Calu3 (cell line): ENCODE measurements at regions not wholly inside any gene's neighbourhood (a gene's known extent, or its start where the extent isn't known, plus 50 kb on each side); places are given as distances from the start of the nearest gene placed in this dataset.

Experiments used
- BruUV-seq: library from RNA; stranded (reverse); fragments of 400-500 nt; replicated peaks from 2 replicates; lab custom pipeline; 2021; lab: Mats Ljungman, UMichigan
- CTCF ChIA-PET: fragments of 300-600 bp; sonication (Branson Sonifier 250); formaldehyde crosslinking; loops from one replicate; lab custom pipeline; 2022; ENCODE audit warnings: antibody characterized with exemption; lab: Charles Lee
- DNase-seq: peaks from one replicate; pipeline ENCODE4 v3.0.0; 2022
- H3K27ac Mint-ChIP-seq: one replicate; pipeline ENCODE4 v1.8.0; 2022; ENCODE audit warnings: mixed read lengths; ENCODE audit not compliant: unreplicated experiment
- H3K27me3 Mint-ChIP-seq: one replicate; pipeline ENCODE4 v1.8.0; 2022; ENCODE audit warnings: mixed read lengths; ENCODE audit not compliant: unreplicated experiment
- H3K36me3 Mint-ChIP-seq: one replicate; pipeline ENCODE4 v1.8.0; 2022; ENCODE audit warnings: mild to moderate bottlenecking, moderate library complexity, mixed read lengths; ENCODE audit not compliant: insufficient read depth, unreplicated experiment
- H3K4me1 Mint-ChIP-seq: one replicate; pipeline ENCODE4 v1.8.0; 2022; ENCODE audit warnings: mild to moderate bottlenecking, low read depth, mixed read lengths; ENCODE audit not compliant: unreplicated experiment
- H3K4me3 Mint-ChIP-seq: one replicate; pipeline ENCODE4 v1.8.0; 2022; ENCODE audit warnings: mild to moderate bottlenecking, low read depth, moderate library complexity, mixed read lengths; ENCODE audit not compliant: unreplicated experiment
- H3K9me3 Mint-ChIP-seq: one replicate; pipeline ENCODE4 v1.8.0; 2022; ENCODE audit warnings: low read depth, mixed read lengths; ENCODE audit not compliant: unreplicated experiment
- intact Hi-C: fragments of 100-400 bp; cut with micrococcal nuclease; formaldehyde crosslinking; loops from one replicate; pipeline ENCODE4 v1.10.0; 2022; ENCODE audit not compliant: unreplicated experiment
- TF ChIP-seq, protein P1 (sequence below): fragments of 200-600 bp; IDR thresholded peaks from one replicate; pipeline ENCODE4 v1.8.0; 2022; ENCODE audit warnings: antibody characterized with exemption; ENCODE audit not compliant: unreplicated experiment

DNA sequence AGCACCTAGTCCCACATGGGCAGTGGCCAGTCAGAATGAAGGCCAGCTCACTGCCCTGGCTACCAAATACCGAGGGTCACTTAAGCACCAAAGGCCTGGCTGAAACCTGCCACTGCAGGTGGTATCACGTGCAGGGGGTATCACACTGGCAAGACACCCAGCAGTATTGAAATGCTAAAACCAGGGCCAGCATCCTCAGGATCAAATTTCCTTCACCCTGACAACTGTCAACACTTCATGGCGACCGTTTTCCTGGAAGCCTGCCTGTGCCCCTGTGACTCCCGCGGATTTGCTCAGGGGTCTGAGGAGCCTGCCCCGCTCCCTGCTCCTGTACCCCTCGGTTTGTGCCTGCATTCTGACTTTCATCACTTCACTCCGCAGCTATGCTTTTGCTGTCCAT is 151.1 kb downstream of the TTLL2 start:
- no TSS peak for BruUV-seq
- H3K36me3 Mint-ChIP-seq, result no peaks in the 10 kb centered on the region
- H3K4me1 Mint-ChIP-seq, result peaks cover 14% of the 10 kb centered on the region
- H3K27ac Mint-ChIP-seq, result no peak overlapping the region
- no peaks in the 10 kb centered on the region for H3K9me3 Mint-ChIP-seq
- intact Hi-C loops, result no loop called here
- H3K27me3 Mint-ChIP-seq, result peaks cover 75% of the 10 kb centered on the region
- CTCF ChIA-PET, result interaction anchor here (1.0 to 2.7 kb wide), 2 partner anchors 10 to 12 kb away, joined by 3 to 12 read pairs; no protein-coding TSS in a partner anchor
- DNase-seq, result no peak
- TF ChIP-seq, protein P1, sequence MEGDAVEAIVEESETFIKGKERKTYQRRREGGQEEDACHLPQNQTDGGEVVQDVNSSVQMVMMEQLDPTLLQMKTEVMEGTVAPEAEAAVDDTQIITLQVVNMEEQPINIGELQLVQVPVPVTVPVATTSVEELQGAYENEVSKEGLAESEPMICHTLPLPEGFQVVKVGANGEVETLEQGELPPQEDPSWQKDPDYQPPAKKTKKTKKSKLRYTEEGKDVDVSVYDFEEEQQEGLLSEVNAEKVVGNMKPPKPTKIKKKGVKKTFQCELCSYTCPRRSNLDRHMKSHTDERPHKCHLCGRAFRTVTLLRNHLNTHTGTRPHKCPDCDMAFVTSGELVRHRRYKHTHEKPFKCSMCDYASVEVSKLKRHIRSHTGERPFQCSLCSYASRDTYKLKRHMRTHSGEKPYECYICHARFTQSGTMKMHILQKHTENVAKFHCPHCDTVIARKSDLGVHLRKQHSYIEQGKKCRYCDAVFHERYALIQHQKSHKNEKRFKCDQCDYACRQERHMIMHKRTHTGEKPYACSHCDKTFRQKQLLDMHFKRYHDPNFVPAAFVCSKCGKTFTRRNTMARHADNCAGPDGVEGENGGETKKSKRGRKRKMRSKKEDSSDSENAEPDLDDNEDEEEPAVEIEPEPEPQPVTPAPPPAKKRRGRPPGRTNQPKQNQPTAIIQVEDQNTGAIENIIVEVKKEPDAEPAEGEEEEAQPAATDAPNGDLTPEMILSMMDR, result no peak
- no peak overlapping the region for H3K4me3 Mint-ChIP-seq

DNA sequence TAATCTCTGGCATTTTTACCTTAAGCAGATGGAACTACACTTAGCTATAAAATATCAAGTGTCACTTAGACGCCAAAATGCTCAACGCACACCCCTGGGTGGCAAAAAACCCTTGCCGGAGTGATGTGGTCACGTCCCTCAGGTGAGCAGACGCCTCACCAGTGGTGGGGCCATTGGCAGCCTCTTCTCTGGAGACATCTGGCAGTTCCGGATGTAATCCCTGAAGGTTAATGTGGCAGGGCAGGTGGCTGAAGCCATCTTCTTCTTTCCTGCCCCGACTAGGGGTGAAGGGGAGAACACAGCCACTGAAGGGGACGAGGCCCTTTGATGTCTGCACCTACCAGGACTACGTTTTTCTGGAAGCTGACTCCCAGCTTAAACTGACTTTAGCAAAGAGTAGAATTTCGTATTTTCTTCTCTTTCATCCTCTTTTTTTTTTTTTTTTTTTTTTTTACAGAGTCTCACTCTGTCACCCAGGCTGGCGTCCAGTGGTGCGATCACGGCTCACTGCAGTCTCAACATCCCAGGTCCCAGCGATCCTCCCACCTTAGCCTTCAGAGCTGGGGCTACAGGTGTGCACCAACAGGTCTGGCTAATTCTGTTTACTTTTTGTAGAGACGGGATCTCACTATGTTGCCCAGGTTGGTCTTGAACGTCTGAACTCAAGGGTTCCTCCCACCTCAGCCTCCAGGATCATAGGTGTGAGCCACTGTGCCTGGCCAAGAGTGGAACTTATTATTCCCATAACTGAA is 152.1 kb downstream of the TTLL2 start:
- no peaks in the 10 kb centered on the region for H3K36me3 Mint-ChIP-seq
- H3K27ac Mint-ChIP-seq, result no peak overlapping the region
- H3K4me1 Mint-ChIP-seq, result peaks cover 14% of the 10 kb centered on the region
- CTCF ChIA-PET, result interaction anchor here (0.6 to 2.7 kb wide), 2 partner anchors 9 to 423 kb away, joined by 3 to 12 read pairs; no protein-coding TSS in a partner anchor
- intact Hi-C loops, result no loop called here
- no peak for DNase-seq
- TF ChIP-seq, protein P1, result no peak
- no peak overlapping the region for H3K4me3 Mint-ChIP-seq
- no TSS peak for BruUV-seq
- H3K9me3 Mint-ChIP-seq, result no peaks in the 10 kb centered on the region
- peaks cover 64% of the 10 kb centered on the region for H3K27me3 Mint-ChIP-seq

DNA sequence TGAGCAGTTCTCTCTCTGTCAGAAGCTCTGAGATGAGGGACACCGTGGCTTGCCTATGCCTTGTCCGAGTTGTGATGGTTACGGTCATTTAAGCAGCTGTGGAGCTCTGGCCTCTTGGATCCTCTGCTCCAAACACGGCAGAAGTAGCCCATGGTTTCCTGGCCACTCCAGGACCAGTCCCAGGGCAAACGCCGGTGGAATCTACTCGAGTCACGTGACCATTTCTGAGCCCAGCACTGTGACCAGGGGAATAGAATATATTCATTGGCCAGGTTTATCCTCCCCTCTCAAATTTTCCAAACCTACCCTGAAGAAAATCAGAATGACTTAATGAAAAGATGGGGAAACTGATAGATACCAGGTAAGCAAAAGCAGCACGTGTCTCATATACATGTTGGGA is 152.8 kb downstream of the TTLL2 start:
- DNase-seq, result no peak
- Mint-ChIP-seq H3K4me3 (no peak overlapping the region), H3K27me3 (peaks cover 58% of the 10 kb centered on the region), H3K36me3 (no peaks in the 10 kb centered on the region), H3K4me1 (peaks cover 9% of the 10 kb centered on the region), H3K27ac (no peak overlapping the region), H3K9me3 (no peaks in the 10 kb centered on the region)
- CTCF ChIA-PET, result no interaction called here
- TF ChIP-seq, protein P1, result no peak
- no TSS peak for BruUV-seq
- intact Hi-C loops, result no loop called here

DNA sequence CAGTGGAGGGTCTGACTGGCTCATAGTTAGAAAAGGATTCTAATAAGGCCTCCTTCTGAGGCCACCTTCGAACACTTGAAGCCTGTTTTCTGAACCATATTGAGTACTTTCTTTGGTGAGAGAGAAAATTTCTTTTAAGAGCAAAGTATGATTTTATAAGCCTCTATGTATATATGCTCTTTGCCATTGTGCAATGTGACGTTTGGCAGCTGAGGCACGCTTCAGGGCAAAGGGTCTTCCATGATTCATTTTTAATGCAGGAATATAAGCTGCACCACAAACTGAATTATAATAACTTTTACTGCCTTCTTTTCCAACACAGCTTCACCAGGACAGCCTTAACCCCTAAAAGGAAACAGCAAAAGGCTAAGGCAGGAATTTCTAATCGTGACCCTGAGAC is 154.4 kb downstream of the TTLL2 start:
- H3K27ac Mint-ChIP-seq, result no peak overlapping the region
- BruUV-seq, result no TSS peak
- peaks cover 45% of the 10 kb centered on the region for H3K27me3 Mint-ChIP-seq
- intact Hi-C loops, result no loop called here
- no peak for DNase-seq
- no peaks in the 10 kb centered on the region for H3K4me1 Mint-ChIP-seq
- TF ChIP-seq, protein P1, result no peak
- CTCF ChIA-PET, result no interaction called here
- no peak overlapping the region for H3K4me3 Mint-ChIP-seq
- no peaks in the 10 kb centered on the region for H3K9me3 Mint-ChIP-seq
- no peaks in the 10 kb centered on the region for H3K36me3 Mint-ChIP-seq
